Liver (tissue), 3 donors: ENCODE measurements at regions not wholly inside any gene's neighbourhood (a gene's known extent, or its start where the extent isn't known, plus 50 kb on each side); places are given as distances from the start of the nearest gene placed in this dataset.

Source experiments
- ATF3 ChIP-seq: IDR thresholded peaks from 2 replicates; pipeline ENCODE4 v1.6.1; 2016; ENCODE audit warnings: antibody characterized with exemption
- EGR1 ChIP-seq, 2 donors: IDR thresholded peaks; 2 replicates each; pipeline ENCODE4 v1.6.1; 2016 to 2018; ENCODE audit warnings: antibody characterized with exemption in 2 of 2, low read depth in 2 of 2
- FOXA1 ChIP-seq: IDR thresholded peaks from 2 replicates; pipeline ENCODE4 v1.6.1; 2016; ENCODE audit warnings: antibody characterized with exemption
- GABPA ChIP-seq, 2 donors: IDR thresholded peaks in 1 of 2; conservative IDR thresholded peaks in 1 of 2; 2 replicates each; pipeline ENCODE4 v1.6.1; 2016; ENCODE audit warnings: antibody characterized with exemption in 2 of 2, mild to moderate bottlenecking in 1 of 2, moderate library complexity in 1 of 2
- HNF4G ChIP-seq: IDR thresholded peaks from 2 replicates; pipeline ENCODE4 v1.6.1; 2016; ENCODE audit warnings: antibody characterized with exemption
- JUND ChIP-seq, 2 donors: IDR thresholded peaks; 2 replicates each; pipeline ENCODE4 v1.6.1; 2016; ENCODE audit warnings: antibody characterized with exemption in 2 of 2
- RAD21 ChIP-seq, 2 donors: IDR thresholded peaks; 2 replicates each; pipeline ENCODE4 v1.6.1; 2016; ENCODE audit warnings: antibody characterized with exemption in 2 of 2, mild to moderate bottlenecking in 2 of 2
- RXRA ChIP-seq, 2 donors: IDR thresholded peaks; 2 replicates each; pipeline ENCODE4 v1.6.1; 2017 to 2018; ENCODE audit warnings: antibody characterized with exemption in 2 of 2, mild to moderate bottlenecking in 1 of 2
- SP1 ChIP-seq: IDR thresholded peaks from 2 replicates; pipeline ENCODE4 v1.6.1; 2018; ENCODE audit warnings: antibody characterized with exemption, mild to moderate bottlenecking
- TAF1 ChIP-seq: conservative IDR thresholded peaks from 2 replicates; pipeline ENCODE4 v1.6.1; 2016; ENCODE audit warnings: antibody characterized with exemption, mild to moderate bottlenecking
- YY1 ChIP-seq: IDR thresholded peaks from 2 replicates; pipeline ENCODE4 v1.6.1; 2016; ENCODE audit warnings: antibody characterized with exemption, mild to moderate bottlenecking
- TF ChIP-seq, protein P1 (sequence below): fragments of 150-350 bp; IDR thresholded peaks from 2 replicates; pipeline ENCODE4 v1.5.1; 2017; ENCODE audit warnings: improper control_type of control experiment, low read depth, low read length; ENCODE audit not compliant: missing input control
- TF ChIP-seq, protein P2 (sequence below): IDR thresholded peaks from 2 replicates; pipeline ENCODE4 v1.6.1; 2016; ENCODE audit warnings: antibody characterized with exemption, mild to moderate bottlenecking
- TF ChIP-seq, protein P3 (sequence below): IDR thresholded peaks from 2 replicates; pipeline ENCODE4 v1.6.1; 2016; ENCODE audit warnings: antibody characterized with exemption
- donor health status: healthy.
- donor health status: healthy.

- TF ChIP-seq, protein P1, sequence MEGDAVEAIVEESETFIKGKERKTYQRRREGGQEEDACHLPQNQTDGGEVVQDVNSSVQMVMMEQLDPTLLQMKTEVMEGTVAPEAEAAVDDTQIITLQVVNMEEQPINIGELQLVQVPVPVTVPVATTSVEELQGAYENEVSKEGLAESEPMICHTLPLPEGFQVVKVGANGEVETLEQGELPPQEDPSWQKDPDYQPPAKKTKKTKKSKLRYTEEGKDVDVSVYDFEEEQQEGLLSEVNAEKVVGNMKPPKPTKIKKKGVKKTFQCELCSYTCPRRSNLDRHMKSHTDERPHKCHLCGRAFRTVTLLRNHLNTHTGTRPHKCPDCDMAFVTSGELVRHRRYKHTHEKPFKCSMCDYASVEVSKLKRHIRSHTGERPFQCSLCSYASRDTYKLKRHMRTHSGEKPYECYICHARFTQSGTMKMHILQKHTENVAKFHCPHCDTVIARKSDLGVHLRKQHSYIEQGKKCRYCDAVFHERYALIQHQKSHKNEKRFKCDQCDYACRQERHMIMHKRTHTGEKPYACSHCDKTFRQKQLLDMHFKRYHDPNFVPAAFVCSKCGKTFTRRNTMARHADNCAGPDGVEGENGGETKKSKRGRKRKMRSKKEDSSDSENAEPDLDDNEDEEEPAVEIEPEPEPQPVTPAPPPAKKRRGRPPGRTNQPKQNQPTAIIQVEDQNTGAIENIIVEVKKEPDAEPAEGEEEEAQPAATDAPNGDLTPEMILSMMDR, result peak; percentile 72
- TF ChIP-seq JUND (IDR thresholded peaks at IDR 0.05) (no peak), ATF3 (no peak), TAF1 (no peak), YY1 (no peak), GABPA (IDR thresholded peaks at IDR 0.05 in 1 of 2, conservative IDR thresholded peaks at IDR 0.05 in 1 of 2) (no peak), SP1 (no peak), RXRA (IDR thresholded peaks at IDR 0.05) (no peak), FOXA1 (no peak), RAD21 (IDR thresholded peaks at IDR 0.05) (peak; percentile 94 to 95), EGR1 (IDR thresholded peaks at IDR 0.05; ENCODE audit: low read depth in 2 of 2) (no peak), HNF4G (no peak)
- TF ChIP-seq, protein P2, sequence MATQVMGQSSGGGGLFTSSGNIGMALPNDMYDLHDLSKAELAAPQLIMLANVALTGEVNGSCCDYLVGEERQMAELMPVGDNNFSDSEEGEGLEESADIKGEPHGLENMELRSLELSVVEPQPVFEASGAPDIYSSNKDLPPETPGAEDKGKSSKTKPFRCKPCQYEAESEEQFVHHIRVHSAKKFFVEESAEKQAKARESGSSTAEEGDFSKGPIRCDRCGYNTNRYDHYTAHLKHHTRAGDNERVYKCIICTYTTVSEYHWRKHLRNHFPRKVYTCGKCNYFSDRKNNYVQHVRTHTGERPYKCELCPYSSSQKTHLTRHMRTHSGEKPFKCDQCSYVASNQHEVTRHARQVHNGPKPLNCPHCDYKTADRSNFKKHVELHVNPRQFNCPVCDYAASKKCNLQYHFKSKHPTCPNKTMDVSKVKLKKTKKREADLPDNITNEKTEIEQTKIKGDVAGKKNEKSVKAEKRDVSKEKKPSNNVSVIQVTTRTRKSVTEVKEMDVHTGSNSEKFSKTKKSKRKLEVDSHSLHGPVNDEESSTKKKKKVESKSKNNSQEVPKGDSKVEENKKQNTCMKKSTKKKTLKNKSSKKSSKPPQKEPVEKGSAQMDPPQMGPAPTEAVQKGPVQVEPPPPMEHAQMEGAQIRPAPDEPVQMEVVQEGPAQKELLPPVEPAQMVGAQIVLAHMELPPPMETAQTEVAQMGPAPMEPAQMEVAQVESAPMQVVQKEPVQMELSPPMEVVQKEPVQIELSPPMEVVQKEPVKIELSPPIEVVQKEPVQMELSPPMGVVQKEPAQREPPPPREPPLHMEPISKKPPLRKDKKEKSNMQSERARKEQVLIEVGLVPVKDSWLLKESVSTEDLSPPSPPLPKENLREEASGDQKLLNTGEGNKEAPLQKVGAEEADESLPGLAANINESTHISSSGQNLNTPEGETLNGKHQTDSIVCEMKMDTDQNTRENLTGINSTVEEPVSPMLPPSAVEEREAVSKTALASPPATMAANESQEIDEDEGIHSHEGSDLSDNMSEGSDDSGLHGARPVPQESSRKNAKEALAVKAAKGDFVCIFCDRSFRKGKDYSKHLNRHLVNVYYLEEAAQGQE, result no peak
- TF ChIP-seq, protein P3, sequence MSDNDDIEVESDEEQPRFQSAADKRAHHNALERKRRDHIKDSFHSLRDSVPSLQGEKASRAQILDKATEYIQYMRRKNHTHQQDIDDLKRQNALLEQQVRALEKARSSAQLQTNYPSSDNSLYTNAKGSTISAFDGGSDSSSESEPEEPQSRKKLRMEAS, result no peak
Observed at GRCh38 chr21:17387030-17387617, 125.7 kb upstream of the CXADR start.
